ENCODE measurements at regions not wholly inside any gene's neighbourhood (a gene's known extent, or its start where the extent isn't known, plus 50 kb on each side); places are given as distances from the start of the nearest gene placed in this dataset.

DNA sequence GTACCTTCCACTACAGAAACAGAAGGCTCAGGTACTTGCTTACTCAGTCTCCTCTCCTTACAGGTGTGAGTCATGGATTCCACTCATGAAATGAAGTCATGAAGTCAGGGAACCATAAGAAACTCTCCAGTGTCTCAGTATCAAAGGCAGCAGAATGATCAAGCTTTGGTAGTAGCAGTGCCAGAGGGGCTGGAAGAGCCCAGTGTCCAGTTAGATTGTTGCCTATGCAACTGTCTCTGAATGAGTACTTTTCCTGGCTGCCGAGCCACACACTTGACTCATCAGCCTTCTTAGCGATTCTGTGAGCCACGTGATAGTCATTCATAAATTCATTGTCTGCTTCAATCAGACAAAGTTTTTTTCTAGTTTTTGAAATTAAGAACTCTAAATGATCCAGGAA lies 52.2 kb upstream of the DTNBP1 start:
- no peak for DNase-seq

DNA sequence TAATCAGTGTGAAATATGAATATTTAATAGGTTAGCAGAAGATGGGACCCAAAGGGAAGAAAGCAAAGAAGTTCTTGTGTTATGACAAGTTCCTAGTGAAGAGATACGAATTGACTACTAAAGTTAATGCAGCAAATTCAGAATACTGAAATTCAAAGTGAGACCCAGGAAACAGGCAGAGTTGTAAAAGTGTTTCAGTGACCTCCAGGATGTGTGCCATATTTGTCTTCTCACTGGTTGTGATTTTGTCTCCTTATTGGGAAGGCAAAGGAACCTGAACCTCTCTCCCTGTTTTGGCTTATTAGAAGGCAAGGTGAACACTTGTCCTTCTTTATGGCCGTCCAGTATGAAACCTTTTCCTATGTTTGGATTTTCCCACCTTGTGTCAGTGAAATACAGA lies 51.8 kb upstream of the DTNBP1 start:
- DNase-seq = no peak

DNA sequence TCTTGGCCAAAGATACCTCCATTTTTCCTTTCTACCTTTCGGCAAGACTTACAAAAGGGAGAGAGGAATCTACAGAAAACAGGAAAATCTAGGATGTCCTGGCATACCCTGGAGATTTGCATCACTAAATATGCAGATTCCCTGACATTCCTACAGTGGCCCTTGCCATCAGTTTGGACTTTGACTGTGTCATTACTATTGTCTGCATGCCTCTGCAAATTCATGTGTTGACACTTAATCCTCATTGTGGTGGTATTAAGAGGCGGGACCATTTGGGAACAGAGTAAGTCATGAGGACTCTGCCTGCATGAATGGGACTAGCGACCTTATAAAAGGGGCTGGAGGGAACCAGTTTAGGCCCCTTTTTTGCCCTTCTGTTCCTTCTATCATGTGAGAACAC lies 50.5 kb upstream of the DTNBP1 start:
- no peak for DNase-seq

DNA sequence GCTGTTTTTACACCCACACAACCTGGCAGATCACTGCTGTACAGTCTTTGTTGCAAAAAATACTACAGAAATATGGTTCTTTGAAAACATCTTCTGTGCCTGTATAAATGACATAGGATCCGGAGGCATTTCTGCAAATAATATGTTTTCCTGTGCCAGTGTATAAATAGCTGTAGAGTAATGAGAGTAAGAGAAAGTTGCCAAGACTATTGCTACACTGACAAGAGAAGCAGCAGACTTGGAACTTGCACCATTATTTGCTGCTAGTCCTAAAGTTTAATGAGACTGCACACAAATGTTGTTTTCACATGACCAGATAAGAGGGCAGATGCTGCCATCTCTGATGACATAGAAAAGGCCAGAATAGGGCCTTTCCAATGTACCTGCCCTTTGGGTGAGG lies 50.0 kb upstream of the DTNBP1 start:
- no peak for DNase-seq
